ENCODE measurements at regions not wholly inside any gene's neighbourhood (a gene's known extent, or its start where the extent isn't known, plus 50 kb on each side); places are given as distances from the start of the nearest gene placed in this dataset.

DNA sequence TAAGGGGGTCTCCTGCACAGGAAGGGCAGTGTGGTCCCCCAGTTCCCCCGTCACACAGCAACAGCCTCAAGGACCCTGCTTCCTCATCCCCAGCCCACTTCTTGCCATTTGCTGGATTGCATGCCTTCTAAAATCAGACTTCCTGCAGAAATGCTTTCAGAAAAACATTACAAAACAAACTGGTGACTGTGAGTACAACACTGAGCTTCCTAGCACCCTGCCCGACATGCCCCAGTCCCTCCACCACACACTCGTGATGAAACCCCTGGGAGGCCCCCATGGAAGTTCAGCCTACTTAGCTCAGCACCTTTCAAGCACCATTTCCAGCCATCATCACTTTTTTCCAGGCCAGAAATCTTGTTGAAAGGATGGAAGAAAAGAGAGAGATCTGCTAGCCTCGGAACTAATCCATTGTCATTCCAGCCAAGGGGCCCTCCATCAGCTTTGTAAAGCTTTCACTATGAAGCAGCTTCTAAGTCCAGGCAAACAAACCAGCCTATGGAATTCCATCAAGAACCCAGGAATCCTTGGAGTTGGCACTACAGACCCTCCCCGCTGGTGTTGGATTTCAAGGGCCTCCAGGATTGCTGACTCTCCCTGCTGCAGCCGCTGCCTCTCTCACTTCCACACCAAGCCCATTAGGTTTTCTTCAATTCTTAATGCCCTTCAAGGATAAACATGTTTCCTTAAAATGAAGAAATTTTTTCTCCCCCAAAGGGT, 114.6 kb downstream of the C5orf15 start:
- Histone ChIP-seq H3K27ac (no peak overlapping the region), H3K4me3 (no peak overlapping the region), H3K4me1 (no peaks in the 10 kb centered on the region), H3K9me3 (no peaks in the 10 kb centered on the region), H3K36me3 (no peaks in the 10 kb centered on the region), H3K27me3 (no peaks in the 10 kb centered on the region)
- intact Hi-C loops (cut with DNase I), result no loop called here
- peak in 1 of 2 donors; percentile 35 for DNase-seq (ENCODE audit: low spot score in 2 of 2)
- TF ChIP-seq, protein P1, sequence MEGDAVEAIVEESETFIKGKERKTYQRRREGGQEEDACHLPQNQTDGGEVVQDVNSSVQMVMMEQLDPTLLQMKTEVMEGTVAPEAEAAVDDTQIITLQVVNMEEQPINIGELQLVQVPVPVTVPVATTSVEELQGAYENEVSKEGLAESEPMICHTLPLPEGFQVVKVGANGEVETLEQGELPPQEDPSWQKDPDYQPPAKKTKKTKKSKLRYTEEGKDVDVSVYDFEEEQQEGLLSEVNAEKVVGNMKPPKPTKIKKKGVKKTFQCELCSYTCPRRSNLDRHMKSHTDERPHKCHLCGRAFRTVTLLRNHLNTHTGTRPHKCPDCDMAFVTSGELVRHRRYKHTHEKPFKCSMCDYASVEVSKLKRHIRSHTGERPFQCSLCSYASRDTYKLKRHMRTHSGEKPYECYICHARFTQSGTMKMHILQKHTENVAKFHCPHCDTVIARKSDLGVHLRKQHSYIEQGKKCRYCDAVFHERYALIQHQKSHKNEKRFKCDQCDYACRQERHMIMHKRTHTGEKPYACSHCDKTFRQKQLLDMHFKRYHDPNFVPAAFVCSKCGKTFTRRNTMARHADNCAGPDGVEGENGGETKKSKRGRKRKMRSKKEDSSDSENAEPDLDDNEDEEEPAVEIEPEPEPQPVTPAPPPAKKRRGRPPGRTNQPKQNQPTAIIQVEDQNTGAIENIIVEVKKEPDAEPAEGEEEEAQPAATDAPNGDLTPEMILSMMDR (IDR thresholded peaks at IDR 0.05), result no peak

DNA sequence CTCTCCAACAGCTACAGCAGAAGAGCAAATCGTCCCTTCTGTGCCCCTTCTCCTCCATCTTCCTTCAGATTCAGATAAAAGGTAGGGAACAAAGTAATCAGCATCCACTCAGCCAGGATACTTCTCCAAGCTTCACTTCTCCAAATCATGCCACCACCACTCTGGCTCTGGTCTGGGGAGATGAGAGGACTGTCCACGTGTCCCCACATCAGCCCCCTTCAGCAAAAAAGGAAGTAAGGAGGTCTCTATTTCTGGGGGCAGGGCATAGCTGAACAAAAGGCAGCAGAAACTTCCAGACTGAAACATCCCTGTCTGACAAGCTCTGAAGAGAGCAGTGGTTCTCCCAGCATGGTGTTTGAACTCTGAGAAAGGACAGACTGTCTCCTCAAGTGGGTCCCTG, 116.9 kb downstream of the C5orf15 start:
- TF ChIP-seq, protein P1 (IDR thresholded peaks at IDR 0.05), result no peak
- DNase-seq (ENCODE audit: low spot score in 2 of 2), result peak in 1 of 2 donors; percentile 52
- Histone ChIP-seq H3K4me1 (no peaks in the 10 kb centered on the region), H3K9me3 (no peaks in the 10 kb centered on the region), H3K27ac (no peak overlapping the region), H3K4me3 (no peak overlapping the region), H3K27me3 (no peaks in the 10 kb centered on the region), H3K36me3 (no peaks in the 10 kb centered on the region)
- intact Hi-C loops (cut with DNase I), result no loop called here

GRCh38 chr5:133850811-133851210, 117.6 kb downstream of the C5orf15 start:
- Histone ChIP-seq H3K4me1 (no peaks in the 10 kb centered on the region), H3K4me3 (no peak overlapping the region), H3K27ac (no peak overlapping the region), H3K27me3 (no peaks in the 10 kb centered on the region), H3K36me3 (no peaks in the 10 kb centered on the region), H3K9me3 (no peaks in the 10 kb centered on the region)
- TF ChIP-seq, protein P1 (IDR thresholded peaks at IDR 0.05), result no peak
- no peak for DNase-seq (ENCODE audit: low spot score in 2 of 2)
- intact Hi-C loops (cut with DNase I), result no loop called here

DNA sequence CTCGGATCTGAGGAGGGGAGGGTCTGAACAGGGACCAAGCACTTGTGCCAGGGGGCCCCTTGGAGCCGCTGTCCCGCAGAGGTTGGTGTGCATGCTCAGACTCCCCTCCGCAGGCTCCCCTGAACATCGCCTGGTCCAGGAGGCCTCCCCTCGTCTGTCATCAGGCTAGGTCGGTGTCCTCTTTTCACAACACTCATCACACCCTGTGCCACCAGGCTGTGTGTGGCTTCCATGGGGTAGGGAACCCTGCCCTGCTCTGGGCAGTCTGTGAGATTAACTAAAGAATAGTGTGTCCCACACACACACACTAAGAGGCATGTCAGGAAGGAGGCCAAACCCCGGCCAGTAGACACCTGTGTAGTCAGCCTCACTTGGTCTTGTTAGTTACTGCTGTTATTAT, 119.3 kb downstream of the C5orf15 start:
- no peaks in the 10 kb centered on the region for H3K36me3 ChIP-seq

GRCh38 chr5:133848341-133848811, 120.0 kb downstream of the C5orf15 start:
- Histone ChIP-seq H3K27me3 (no peaks in the 10 kb centered on the region), H3K4me3 (no peak overlapping the region), H3K4me1 (no peaks in the 10 kb centered on the region), H3K9me3 (no peaks in the 10 kb centered on the region), H3K36me3 (no peaks in the 10 kb centered on the region), H3K27ac (no peak overlapping the region)
- DNase-seq (ENCODE audit: low spot score in 2 of 2), result peak in 1 of 2 donors; percentile 48
- TF ChIP-seq, protein P1 (IDR thresholded peaks at IDR 0.05), result no peak
- intact Hi-C loops (cut with DNase I), result no loop called here

More for the DNA sequence above, 119.3 kb downstream of the C5orf15 start:
- H3K27ac ChIP-seq, result no peak overlapping the region
- H3K27me3 ChIP-seq, result no peaks in the 10 kb centered on the region
- DNase-seq (ENCODE audit: low spot score in 2 of 2), result peak in 1 of 2 donors; percentile 31
- no peak overlapping the region for H3K4me3 ChIP-seq
- intact Hi-C loops (cut with DNase I), result no loop called here
- TF ChIP-seq, protein P1 (IDR thresholded peaks at IDR 0.05), result no peak
- H3K4me1 ChIP-seq, result no peaks in the 10 kb centered on the region
- no peaks in the 10 kb centered on the region for H3K9me3 ChIP-seq
